H1 (cell line): ENCODE measurements at regions not wholly inside any gene's neighbourhood (a gene's known extent, or its start where the extent isn't known, plus 50 kb on each side); places are given as distances from the start of the nearest gene placed in this dataset.

Source experiments
- CTCF ChIA-PET: fragments of 300-600 bp; sonication (Branson Sonifier 250); formaldehyde crosslinking; loops from one replicate; lab custom pipeline; 2021; ENCODE audit not compliant: partially characterized antibody; lab: Charles Lee
- POLR2A ChIA-PET: fragments of 300-600 bp; sonication (Branson Sonifier 250); formaldehyde crosslinking; loops from one replicate; lab custom pipeline; 2021; ENCODE audit warnings: inconsistent platforms; ENCODE audit not compliant: partially characterized antibody; lab: Charles Lee
- DNase-seq, 2 experiments: peaks; one replicate each; pipeline versions ENCODE4 v3.0.0 to v3.0.0-alpha.2; 2010 to 2022; ENCODE audit warnings: low spot score in 2 of 2, low read depth in 1 of 2, mixed read lengths in 1 of 2
- FAIRE-seq: peaks from 2 replicates; lab custom pipeline; 2011; peaks lifted over from hg19 to GRCh38; lab: Jason Lieb, UNC
- H2AFZ ChIP-seq: 2 replicates; pipeline ENCODE4 v1.8.1; 2012; ENCODE audit warnings: low read length, inconsistent platforms
- H2AK5ac ChIP-seq: 2 replicates; pipeline ENCODE4 v1.6.1; 2013; ENCODE audit warnings: low read depth, low read length
- H2BK120ac ChIP-seq: replicated peaks from 2 replicates; pipeline ENCODE3; 2013; ENCODE audit warnings: low read depth, low read length, inconsistent platforms
- H2BK12ac ChIP-seq: 2 replicates; pipeline ENCODE4 v1.6.1; 2013; ENCODE audit warnings: low read depth, low read length
- H2BK15ac ChIP-seq: 2 replicates; pipeline ENCODE4 v1.6.1; 2013; ENCODE audit warnings: low read length
- H2BK20ac ChIP-seq: 2 replicates; pipeline ENCODE4 v1.6.1; 2013; ENCODE audit warnings: low read length
- H2BK5ac ChIP-seq: 2 replicates; pipeline ENCODE4 v1.6.1; 2013; ENCODE audit warnings: low read depth, low read length
- H3K14ac ChIP-seq: 2 replicates; pipeline ENCODE4 v1.6.1; 2013; ENCODE audit warnings: inconsistent platforms; ENCODE audit not compliant: insufficient read length
- H3K18ac ChIP-seq: 2 replicates; pipeline ENCODE4 v1.6.1; 2013; ENCODE audit warnings: low read length; ENCODE audit errors: extremely low read depth
- H3K23ac ChIP-seq: 2 replicates; pipeline ENCODE4 v1.6.1; 2013; ENCODE audit warnings: inconsistent platforms; ENCODE audit not compliant: insufficient read length
- H3K23me2 ChIP-seq: 2 replicates; pipeline ENCODE4 v1.6.1; 2013; ENCODE audit warnings: low read depth, low read length
- H3K27ac ChIP-seq: 2 replicates; pipeline ENCODE4 v1.6.1; 2011; ENCODE audit warnings: low read depth, low read length, inconsistent platforms
- H3K27me3 ChIP-seq, 4 experiments: replicated peaks in 1 of 4; 1 replicate in 1 of 4; 2 replicates in 3 of 4; pipeline versions ENCODE4 v1.6.1 to v1.8.1; 2011 to 2013; ENCODE audit warnings: low read length in 3 of 4, mild to moderate bottlenecking in 3 of 4, inconsistent platforms in 2 of 4, mixed read lengths in 2 of 4, moderate library complexity in 1 of 4; ENCODE audit not compliant: control insufficient read depth in 3 of 4, insufficient read depth in 3 of 4; ENCODE audit errors: extremely low read depth in 1 of 4
- H3K36me3 ChIP-seq, 4 experiments: 2 replicates each; pipeline versions ENCODE4 v1.6.1 to v1.8.1; 2011 to 2013; ENCODE audit warnings: mild to moderate bottlenecking in 4 of 4, low read length in 3 of 4, moderate library complexity in 2 of 4, control low read depth in 1 of 4, inconsistent platforms in 1 of 4; ENCODE audit not compliant: insufficient read depth in 4 of 4, control insufficient read depth in 2 of 4
- H3K4ac ChIP-seq: replicated peaks from 2 replicates; pipeline ENCODE3; 2013; ENCODE audit warnings: low read length, low read depth, mixed read lengths, inconsistent platforms; ENCODE audit not compliant: insufficient read length
- H3K4me1 ChIP-seq, 4 experiments: replicated peaks in 1 of 4; 1 replicate in 1 of 4; 2 replicates in 3 of 4; pipeline versions ENCODE4 v1.6.1 to v1.8.1; 2011 to 2013; ENCODE audit warnings: low read length in 3 of 4, inconsistent platforms in 2 of 4, mixed read lengths in 1 of 4; ENCODE audit not compliant: insufficient read depth in 4 of 4, control insufficient read depth in 3 of 4
- H3K4me2 ChIP-seq, 2 experiments: 2 replicates each; pipeline versions ENCODE4 v1.6.1 to v1.8.1; 2011 to 2013; ENCODE audit warnings: low read depth in 2 of 2, low read length in 2 of 2, control low read depth in 1 of 2, inconsistent platforms in 1 of 2, mild to moderate bottlenecking in 1 of 2; ENCODE audit not compliant: insufficient read depth in 1 of 2
- H3K4me3 ChIP-seq, 4 experiments: fragments of 200-600, 300-600 bp in 1 of 4; sonication (generic), shearing (Covaris generic), sonication (Bioruptor Twin) in 1 of 4; 2 replicates each; pipeline versions ENCODE4 v1.5.1 to v1.8.1; 2011 to 2016; ENCODE audit warnings: low read length in 4 of 4, low read depth in 3 of 4, control low read depth in 2 of 4, inconsistent platforms in 2 of 4, mild to moderate bottlenecking in 2 of 4, mixed read lengths in 1 of 4, moderate library complexity in 1 of 4; ENCODE audit not compliant: insufficient read depth in 2 of 4; ENCODE audit errors: extremely low read depth in 1 of 4
- H3K56ac ChIP-seq: replicated peaks from 2 replicates; pipeline ENCODE3; 2013; ENCODE audit warnings: low read depth, mild to moderate bottlenecking, mixed read lengths, low read length, inconsistent platforms; ENCODE audit not compliant: insufficient read length
- H3K79me1 ChIP-seq: 2 replicates; pipeline ENCODE4 v1.6.1; 2013; ENCODE audit warnings: low read depth, low read length, control low read depth
- H3K79me2 ChIP-seq, 2 experiments: 2 replicates each; pipeline versions ENCODE4 v1.6.1 to v1.8.1; 2012 to 2013; ENCODE audit warnings: low read length in 2 of 2, mild to moderate bottlenecking in 2 of 2, inconsistent platforms in 1 of 2; ENCODE audit not compliant: insufficient read depth in 2 of 2, control insufficient read depth in 1 of 2
- H3K9ac ChIP-seq, 4 experiments: replicated peaks in 1 of 4; 1 replicate in 1 of 4; 2 replicates in 3 of 4; pipeline versions ENCODE4 v1.6.1 to v1.8.1; 2011 to 2013; ENCODE audit warnings: low read depth in 3 of 4, low read length in 3 of 4, control low read depth in 2 of 4, mild to moderate bottlenecking in 2 of 4, moderate library complexity in 2 of 4, inconsistent platforms in 1 of 4; ENCODE audit errors: extremely low read depth in 1 of 4
- H3K9me3 ChIP-seq, 2 experiments: 2 replicates each; pipeline versions ENCODE4 v1.6.1 to v1.8.1; 2012 to 2013; ENCODE audit warnings: mild to moderate bottlenecking in 2 of 2, moderate library complexity in 2 of 2, control low read depth in 1 of 2, inconsistent platforms in 1 of 2, low read depth in 1 of 2, low read length in 1 of 2, mixed read lengths in 1 of 2; ENCODE audit not compliant: insufficient read depth in 2 of 2
- H4K20me1 ChIP-seq, 2 experiments: replicated peaks in 1 of 2; 2 replicates each; pipeline versions ENCODE3 to v1.8.1; 2011 to 2013; ENCODE audit warnings: inconsistent platforms in 2 of 2, low read length in 2 of 2, mild to moderate bottlenecking in 1 of 2; ENCODE audit not compliant: insufficient read depth in 2 of 2, control insufficient read depth in 1 of 2
- H4K5ac ChIP-seq: 2 replicates; pipeline ENCODE4 v1.6.1; 2013; ENCODE audit warnings: low read length, low read depth, mixed read lengths, inconsistent platforms; ENCODE audit not compliant: insufficient read length
- H4K8ac ChIP-seq: 2 replicates; pipeline ENCODE4 v1.8.0; 2013; ENCODE audit warnings: mild to moderate bottlenecking, moderate library complexity, low read length, inconsistent platforms; ENCODE audit not compliant: insufficient read depth; ENCODE audit errors: extremely low read depth
- H4K91ac ChIP-seq: replicated peaks from 2 replicates; pipeline ENCODE3; 2013; ENCODE audit warnings: low read length, mixed read lengths, inconsistent platforms; ENCODE audit not compliant: insufficient read length
- CBX8 ChIP-seq: fragments of 300-800, 300-1000 bp; sonication (generic); IDR thresholded peaks from 2 replicates; pipeline ENCODE4 v1.7.1; 2016; ENCODE audit warnings: low read depth, low read length, borderline replicate concordance
- CTCF ChIP-seq, 3 experiments: IDR thresholded peaks; 1 replicate in 2 of 3; 2 replicates in 1 of 3; pipeline versions ENCODE4 v1.5.1 to v1.6.1; 2011; ENCODE audit warnings: low read length in 3 of 3, mild to moderate bottlenecking in 3 of 3, inconsistent platforms in 2 of 3, low read depth in 1 of 3, moderate library complexity in 1 of 3; ENCODE audit not compliant: insufficient read depth in 1 of 3; ENCODE audit errors: control extremely low read depth in 1 of 3
- E2F6 ChIP-seq: IDR thresholded peaks from 2 replicates; pipeline ENCODE4 v1.6.1; 2012; ENCODE audit warnings: inconsistent platforms
- EP300 ChIP-seq, 2 experiments: IDR thresholded peaks; 1 replicate in 1 of 2; 2 replicates in 1 of 2; pipeline ENCODE4 v1.6.1; 2011 to 2012; ENCODE audit warnings: low read depth in 2 of 2, low read length in 2 of 2, mild to moderate bottlenecking in 2 of 2, borderline replicate concordance in 1 of 2, inconsistent platforms in 1 of 2, moderate library complexity in 1 of 2
- EZH2 ChIP-seq: fragments of 200-600 bp; sonication (generic); IDR thresholded peaks from 2 replicates; pipeline ENCODE4 v1.7.1; 2012; ENCODE audit warnings: low read depth, mild to moderate bottlenecking, moderate library complexity, low read length, inconsistent platforms; ENCODE audit not compliant: severe bottlenecking
- FOSL1 ChIP-seq: IDR thresholded peaks from 2 replicates; pipeline ENCODE4 v1.6.1; 2011; ENCODE audit warnings: mild to moderate bottlenecking, low read depth, low read length, moderate library complexity; ENCODE audit not compliant: insufficient read depth
- HDAC2 ChIP-seq, 2 experiments: fragments of 300-600 bp in 1 of 2; sonication (generic) in 1 of 2; IDR thresholded peaks; 2 replicates each; pipeline ENCODE4 v1.6.1; 2011 to 2012; ENCODE audit warnings: low read depth in 2 of 2, low read length in 2 of 2, mild to moderate bottlenecking in 2 of 2, moderate library complexity in 2 of 2, borderline replicate concordance in 1 of 2, inconsistent platforms in 1 of 2
- HDAC6 ChIP-seq: IDR thresholded peaks from one replicate; pipeline ENCODE4 v1.7.1; 2012; ENCODE audit warnings: low read depth, mild to moderate bottlenecking, inconsistent platforms, low read length, moderate library complexity
- NANOG ChIP-seq: IDR thresholded peaks from 2 replicates; pipeline ENCODE4 v1.6.1; 2011; ENCODE audit warnings: low read length, low read depth, mild to moderate bottlenecking, inconsistent platforms; ENCODE audit not compliant: insufficient read depth, poor library complexity, severe bottlenecking
- RBBP5 ChIP-seq: IDR thresholded peaks from 2 replicates; pipeline ENCODE4 v1.7.1; 2012; ENCODE audit warnings: low read depth, mild to moderate bottlenecking, inconsistent platforms, low read length, moderate library complexity, borderline replicate concordance
- WGBS, 2 experiments: shearing (Covaris generic) in 1 of 2; methylation state at CpG; one replicate each; pipeline versions ENCODE4 v1.1.6 to v1.1.7; 2013 to 2015; ENCODE audit warnings: low lambda C conversion rate in 2 of 2, mixed read lengths in 2 of 2, inconsistent platforms in 1 of 2, low coverage in 1 of 2, missing lambda C conversion rate in 1 of 2; ENCODE audit not compliant: insufficient replicate concordance in 2 of 2, insufficient coverage in 1 of 2, insufficient read length in 1 of 2; ENCODE audit errors: extremely low coverage in 1 of 2, missing lambda C conversion rate in 1 of 2; 5-methylcytosine and 5-hydroxymethylcytosine counted together

DNA sequence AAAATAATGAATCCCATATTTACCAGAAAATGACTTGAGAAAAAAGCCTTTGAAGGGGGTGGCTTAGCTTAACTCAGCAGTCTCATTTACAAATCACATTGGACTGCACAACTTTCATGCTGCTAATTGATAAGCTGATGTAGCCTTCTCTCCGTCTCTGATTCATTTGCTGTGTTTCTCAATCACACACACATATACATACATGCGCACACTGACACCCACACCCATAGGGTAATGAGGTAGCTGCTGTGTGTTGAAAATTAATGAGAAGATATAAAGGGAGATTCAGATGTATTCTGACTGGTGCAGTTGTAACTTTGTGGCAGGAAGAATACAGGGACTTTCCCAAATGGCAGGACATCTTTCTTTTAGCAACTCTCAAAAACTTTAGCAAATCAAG lies 141.9 kb upstream of the GCFC2 start:
- H2AK5ac ChIP-seq = no peak overlapping the region
- ChIA-PET POLR2A (no interaction called here), CTCF (interaction anchor here (0.6 to 0.9 kb wide), 2 partner anchors 16 to 634 kb away, joined by 3 read pairs; no protein-coding TSS in a partner anchor)
- no peaks in the 10 kb centered on the region; a peak in 1 of 8 replicates for H3K36me3 ChIP-seq
- H4K8ac ChIP-seq = no peak overlapping the region
- no peak overlapping the region for H3K9ac ChIP-seq
- H3K23me2 ChIP-seq = no peaks in the 10 kb centered on the region
- no peak overlapping the region for H2BK120ac ChIP-seq
- no peak overlapping the region for H2BK15ac ChIP-seq
- H3K4me1 ChIP-seq = no peaks in the 10 kb centered on the region
- no peak overlapping the region for H3K4me3 ChIP-seq
- peaks cover 12 to 17% of the 10 kb centered on the region in 2 experiments; a peak in 3 of 4 replicates for H3K9me3 ChIP-seq
- H3K4ac ChIP-seq = no peak overlapping the region
- no peak overlapping the region for H3K14ac ChIP-seq
- 93% methylated on average over 2 of the region's 2 CpGs; no CpG with 5 or more reads in 1 of the 2 experiments for WGBS, 2 experiments
- FAIRE-seq = no peak
- no peak overlapping the region for H2AFZ ChIP-seq
- no peak overlapping the region for H3K27ac ChIP-seq
- no peaks in the 10 kb centered on the region for H3K79me2 ChIP-seq
- H2BK20ac ChIP-seq = no peak overlapping the region
- H4K91ac ChIP-seq = no peak overlapping the region
- no peak overlapping the region for H3K4me2 ChIP-seq
- H3K23ac ChIP-seq = no peak overlapping the region
- no peak overlapping the region for H2BK5ac ChIP-seq
- H4K20me1 ChIP-seq = no peaks in the 10 kb centered on the region
- no peak overlapping the region for H4K5ac ChIP-seq
- no peaks in the 10 kb centered on the region for H3K27me3 ChIP-seq
- no peaks in the 10 kb centered on the region for H3K79me1 ChIP-seq
- H2BK12ac ChIP-seq = no peak overlapping the region
- no peak for DNase-seq
- H3K56ac ChIP-seq = no peak overlapping the region
- H3K18ac ChIP-seq = no peak overlapping the region
- TF ChIP-seq RBBP5 = no peak
- no peak for TF ChIP-seq CTCF (IDR thresholded peaks at IDR 0.05; ENCODE audit: control extremely low read depth in 1 of 3, insufficient read depth in 1 of 3, low read depth in 1 of 3, low read length in 3 of 3)
- TF ChIP-seq CBX8 = no peak
- no peak for TF ChIP-seq EP300 (IDR thresholded peaks at IDR 0.05; ENCODE audit: borderline replicate concordance in 1 of 2, low read depth in 2 of 2, low read length in 2 of 2)
- no peak for TF ChIP-seq HDAC2 (IDR thresholded peaks at IDR 0.05; ENCODE audit: borderline replicate concordance in 1 of 2, low read depth in 2 of 2, low read length in 2 of 2)
- TF ChIP-seq E2F6 = no peak
- no peak for TF ChIP-seq FOSL1
- no peak for TF ChIP-seq HDAC6
- TF ChIP-seq NANOG = no peak
- no peak for TF ChIP-seq EZH2
